ENCODE measurements at regions not wholly inside any gene's neighbourhood (a gene's known extent, or its start where the extent isn't known, plus 50 kb on each side); places are given as distances from the start of the nearest gene placed in this dataset.

DNA sequence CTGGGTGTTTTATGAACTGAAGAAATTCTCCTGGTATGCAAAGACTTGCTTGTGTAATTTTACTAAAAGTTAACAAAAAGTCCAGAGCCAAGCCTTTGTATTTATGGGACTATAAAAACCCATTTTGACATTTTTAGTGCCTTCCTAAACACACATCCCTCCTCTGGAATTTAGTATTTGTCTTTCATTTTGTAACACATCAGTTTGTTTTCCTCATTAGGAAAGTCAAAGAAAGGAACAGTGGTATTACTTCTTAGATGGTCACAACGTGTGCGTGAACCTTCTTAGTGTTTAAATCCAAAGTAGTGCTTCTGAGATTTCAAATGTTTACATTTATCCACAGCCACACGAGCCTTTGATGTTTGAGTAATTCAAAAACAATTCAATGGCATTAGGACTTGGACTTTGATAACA is 103.2 kb upstream of the TMEM106B start:
- Histone ChIP-seq H3K4me1 (ENCODE audit: insufficient read depth, low read length, poor library complexity, severe bottlenecking) (no peaks in the 10 kb centered on the region), H3K27ac (ENCODE audit: low read depth, low read length, poor library complexity, severe bottlenecking) (no peak overlapping the region), H3K36me3 (ENCODE audit: insufficient read depth, low read length) (no peaks in the 10 kb centered on the region), H3K4me2 (ENCODE audit: low read length) (no peak overlapping the region), H3K9me2 (ENCODE audit: insufficient read depth, low read length) (no peaks in the 10 kb centered on the region), H2AFZ (ENCODE audit: low read length) (no peak overlapping the region), H3K9me3 (ENCODE audit: low read length) (no peaks in the 10 kb centered on the region), H3K79me2 (ENCODE audit: insufficient read depth, low read depth, low read length) (no peaks in the 10 kb centered on the region), H3K4me3 (ENCODE audit: low read depth, low read length, poor library complexity, severe bottlenecking) (no peak overlapping the region), H4K20me1 (ENCODE audit: insufficient read depth, low read length) (no peaks in the 10 kb centered on the region)
- ChIA-PET POLR2A (interaction anchor here (0.6 to 1.2 kb wide), 4 partner anchors 12 to 1976 kb away, joined by 3 to 4 read pairs (median 4); no protein-coding TSS in a partner anchor), CTCF (ENCODE audit: unreplicated experiment) (no interaction called here)
- TF ChIP-seq EZH2phosphoT487 (IDR thresholded peaks at IDR 0.05; ENCODE audit: borderline replicate concordance, low read depth, low read length): no peak
- TF ChIP-seq, protein P1, sequence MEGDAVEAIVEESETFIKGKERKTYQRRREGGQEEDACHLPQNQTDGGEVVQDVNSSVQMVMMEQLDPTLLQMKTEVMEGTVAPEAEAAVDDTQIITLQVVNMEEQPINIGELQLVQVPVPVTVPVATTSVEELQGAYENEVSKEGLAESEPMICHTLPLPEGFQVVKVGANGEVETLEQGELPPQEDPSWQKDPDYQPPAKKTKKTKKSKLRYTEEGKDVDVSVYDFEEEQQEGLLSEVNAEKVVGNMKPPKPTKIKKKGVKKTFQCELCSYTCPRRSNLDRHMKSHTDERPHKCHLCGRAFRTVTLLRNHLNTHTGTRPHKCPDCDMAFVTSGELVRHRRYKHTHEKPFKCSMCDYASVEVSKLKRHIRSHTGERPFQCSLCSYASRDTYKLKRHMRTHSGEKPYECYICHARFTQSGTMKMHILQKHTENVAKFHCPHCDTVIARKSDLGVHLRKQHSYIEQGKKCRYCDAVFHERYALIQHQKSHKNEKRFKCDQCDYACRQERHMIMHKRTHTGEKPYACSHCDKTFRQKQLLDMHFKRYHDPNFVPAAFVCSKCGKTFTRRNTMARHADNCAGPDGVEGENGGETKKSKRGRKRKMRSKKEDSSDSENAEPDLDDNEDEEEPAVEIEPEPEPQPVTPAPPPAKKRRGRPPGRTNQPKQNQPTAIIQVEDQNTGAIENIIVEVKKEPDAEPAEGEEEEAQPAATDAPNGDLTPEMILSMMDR (conservative IDR thresholded peaks at IDR 0.05; ENCODE audit: low read length): no peak
- BruUV-seq (replicated peaks): no TSS peak
- DNase-seq (ENCODE audit: low spot score): no peak
- intact Hi-C loops (cut with micrococcal nuclease; ENCODE audit: unreplicated experiment): no loop called here

DNA sequence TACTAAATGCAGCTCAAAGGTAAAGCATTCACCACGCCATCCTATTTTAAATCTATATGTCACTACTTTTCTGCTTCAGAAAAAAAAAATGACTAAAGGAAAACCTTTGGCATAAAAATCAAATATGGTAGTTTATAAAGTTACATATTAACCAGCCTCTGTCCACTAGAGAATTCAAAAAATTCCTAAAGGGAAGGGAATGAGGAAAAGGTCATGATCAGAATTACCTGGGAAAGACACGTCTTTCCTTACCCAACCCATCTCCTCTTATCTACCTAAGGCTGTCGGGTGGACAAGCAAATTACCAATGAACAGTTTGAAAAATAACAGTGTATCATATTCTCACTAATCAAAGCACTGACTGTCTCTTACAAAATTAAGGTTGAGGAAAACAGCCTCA is 100.7 kb upstream of the TMEM106B start:
- Histone ChIP-seq H4K20me1 (ENCODE audit: insufficient read depth, low read length) (no peaks in the 10 kb centered on the region), H3K4me1 (ENCODE audit: insufficient read depth, low read length, poor library complexity, severe bottlenecking) (no peaks in the 10 kb centered on the region), H3K27ac (ENCODE audit: low read depth, low read length, poor library complexity, severe bottlenecking) (no peak overlapping the region), H3K36me3 (ENCODE audit: insufficient read depth, low read length) (no peaks in the 10 kb centered on the region), H3K4me2 (ENCODE audit: low read length) (no peak overlapping the region), H3K4me3 (ENCODE audit: low read depth, low read length, poor library complexity, severe bottlenecking) (no peak overlapping the region), H3K79me2 (ENCODE audit: insufficient read depth, low read depth, low read length) (no peaks in the 10 kb centered on the region), H2AFZ (ENCODE audit: low read length) (no peak overlapping the region), H3K9me3 (ENCODE audit: low read length) (no peaks in the 10 kb centered on the region), H3K9me2 (ENCODE audit: insufficient read depth, low read length) (no peaks in the 10 kb centered on the region)
- intact Hi-C loops (cut with micrococcal nuclease; ENCODE audit: unreplicated experiment): no loop called here
- ChIA-PET POLR2A (no interaction called here), CTCF (ENCODE audit: unreplicated experiment) (no interaction called here)
- BruUV-seq (replicated peaks): no TSS peak
- no peak for TF ChIP-seq EZH2phosphoT487 (IDR thresholded peaks at IDR 0.05; ENCODE audit: borderline replicate concordance, low read depth, low read length)
- TF ChIP-seq, protein P1 (conservative IDR thresholded peaks at IDR 0.05; ENCODE audit: low read length): no peak
- no peak for DNase-seq (ENCODE audit: low spot score)

DNA sequence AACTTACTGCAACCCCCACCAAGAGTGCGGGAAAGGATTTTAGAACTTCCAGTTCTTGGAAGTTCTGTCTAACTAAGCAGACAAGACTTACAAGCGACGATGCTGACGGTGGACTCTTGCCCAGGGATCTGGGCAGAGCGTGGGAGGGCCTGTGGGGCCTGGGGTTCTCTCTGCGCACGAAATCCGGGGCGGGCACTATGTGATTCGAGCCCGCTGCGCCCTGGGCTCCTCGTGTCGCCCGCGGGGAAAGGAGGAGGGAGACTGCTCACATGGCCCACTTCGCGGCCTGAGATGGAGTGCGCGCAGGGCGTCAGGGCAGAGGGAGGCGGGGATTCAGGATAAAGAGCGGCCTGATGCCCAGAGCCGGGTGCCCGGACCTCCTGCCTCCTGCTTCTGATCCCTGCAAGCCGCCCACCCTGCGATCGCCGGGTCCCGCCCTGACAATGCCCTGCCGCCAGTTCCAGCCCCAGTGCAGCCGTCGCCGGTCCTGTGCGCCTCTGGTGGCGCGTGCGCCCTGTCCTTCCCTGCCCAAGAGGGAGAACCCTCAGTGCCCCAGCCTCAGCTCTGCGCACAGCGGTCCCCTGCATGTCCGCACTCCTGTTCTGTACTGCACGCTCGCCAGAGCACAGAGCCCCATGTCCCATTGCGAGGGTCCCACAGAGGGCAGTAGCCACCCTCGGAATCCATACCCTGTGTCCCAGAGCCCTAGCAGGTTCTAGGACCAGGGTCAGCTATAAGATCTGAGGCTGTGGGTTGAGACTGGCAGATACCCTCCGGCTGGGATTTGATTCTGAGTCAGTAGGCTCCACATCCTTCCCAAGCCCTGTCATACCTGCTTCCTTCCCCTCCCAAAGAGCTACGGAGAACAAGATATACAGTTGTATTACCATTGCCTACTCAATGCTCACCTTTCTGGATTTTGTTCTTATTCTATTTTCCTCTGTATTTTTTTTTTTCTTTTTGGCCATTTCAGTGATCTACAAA is 99.4 kb upstream of the TMEM106B start:
- TF ChIP-seq EZH2phosphoT487 (IDR thresholded peaks at IDR 0.05; ENCODE audit: borderline replicate concordance, low read depth, low read length): no peak
- TF ChIP-seq, protein P1 (conservative IDR thresholded peaks at IDR 0.05; ENCODE audit: low read length): no peak
- intact Hi-C loops (cut with micrococcal nuclease; ENCODE audit: unreplicated experiment): no loop called here
- no peaks in the 10 kb centered on the region for H3K9me3 ChIP-seq (ENCODE audit: low read length)
- no peaks in the 10 kb centered on the region for H3K9me2 ChIP-seq (ENCODE audit: insufficient read depth, low read length)
- ChIA-PET CTCF (ENCODE audit: unreplicated experiment) (no interaction called here), POLR2A (no interaction called here)
- no peaks in the 10 kb centered on the region for H4K20me1 ChIP-seq (ENCODE audit: insufficient read depth, low read length)
- no TSS peak for BruUV-seq (replicated peaks)
- no peak overlapping the region for H3K4me3 ChIP-seq (ENCODE audit: low read depth, low read length, poor library complexity, severe bottlenecking)
- H2AFZ ChIP-seq (ENCODE audit: low read length): no peak overlapping the region
- no peaks in the 10 kb centered on the region for H3K4me1 ChIP-seq (ENCODE audit: insufficient read depth, low read length, poor library complexity, severe bottlenecking)
- H3K79me2 ChIP-seq (ENCODE audit: insufficient read depth, low read depth, low read length): no peaks in the 10 kb centered on the region
- no peaks in the 10 kb centered on the region for H3K36me3 ChIP-seq (ENCODE audit: insufficient read depth, low read length)
- no peak for DNase-seq (ENCODE audit: low spot score)
- no peak overlapping the region for H3K27ac ChIP-seq (ENCODE audit: low read depth, low read length, poor library complexity, severe bottlenecking)
- no peak overlapping the region for H3K4me2 ChIP-seq (ENCODE audit: low read length)

Measured in OCI-LY7 (cell line).